SK-N-SH (cell line): ENCODE measurements at regions not wholly inside any gene's neighbourhood (a gene's known extent, or its start where the extent isn't known, plus 50 kb on each side); places are given as distances from the start of the nearest gene placed in this dataset.

Experiments
- CTCF ChIA-PET: fragments of 300-600, 350-600 bp; formaldehyde crosslinking; extraction: SDS; loops from one replicate; lab custom pipeline; 2021; lab: Yijun Ruan, JAX
- POLR2A ChIA-PET: fragments of 350-600 bp; sonication (Branson Sonifier 250); formaldehyde crosslinking; extraction: SDS; loops from one replicate; lab custom pipeline; 2020; ENCODE audit warnings: antibody characterized with exemption, inconsistent platforms; lab: Yijun Ruan, JAX
- DNase-seq: peaks from one replicate; pipeline ENCODE4 v3.0.0; 2012
- H2AFZ ChIP-seq: fragments of 200-600 bp; sonication (generic); 2 replicates; pipeline ENCODE4 v1.8.1; 2016; ENCODE audit warnings: antibody characterized with exemption, mild to moderate bottlenecking, low read depth
- H3F3A ChIP-seq: fragments of 200-600 bp; sonication (generic); replicated peaks from 2 replicates; pipeline ENCODE3; 2016; ENCODE audit warnings: antibody characterized with exemption, mild to moderate bottlenecking; ENCODE audit not compliant: insufficient read depth
- H3K27ac ChIP-seq, 2 experiments: fragments of 200-500 bp in 1 of 2; fragments of 200-600 bp in 1 of 2; sonication (Bioruptor generic) in 1 of 2; sonication (generic), shearing (Covaris generic) in 1 of 2; 2 replicates each; pipeline versions ENCODE4 v1.5.1 to v1.6.1; 2014 to 2016; ENCODE audit warnings: low read depth in 2 of 2, inconsistent platforms in 1 of 2, low read length in 1 of 2, mild to moderate bottlenecking in 1 of 2, mixed read lengths in 1 of 2
- H3K27me3 ChIP-seq: fragments of 200-600 bp; sonication (generic), shearing (Covaris generic); 2 replicates; pipeline ENCODE4 v1.6.1; 2016; ENCODE audit warnings: mixed run types; ENCODE audit not compliant: insufficient read depth
- H3K36me3 ChIP-seq, 2 experiments: fragments of 200-500 bp in 1 of 2; fragments of 200-600 bp in 1 of 2; sonication (Bioruptor generic) in 1 of 2; sonication (generic) in 1 of 2; replicated peaks in 1 of 2; 2 replicates each; pipeline versions ENCODE3 to v1.5.1; 2014 to 2016; ENCODE audit warnings: low read length in 1 of 2, mild to moderate bottlenecking in 1 of 2; ENCODE audit not compliant: insufficient read depth in 2 of 2, control insufficient read depth in 1 of 2
- H3K4me1 ChIP-seq, 2 experiments: fragments of 200-500 bp in 1 of 2; fragments of 200-600 bp in 1 of 2; sonication (Bioruptor generic) in 1 of 2; sonication (generic), shearing (Covaris generic) in 1 of 2; 2 replicates each; pipeline versions ENCODE4 v1.5.1 to v1.6.1; 2014 to 2016; ENCODE audit warnings: low read depth in 1 of 2, low read length in 1 of 2, mixed run types in 1 of 2; ENCODE audit not compliant: insufficient read depth in 2 of 2, control insufficient read depth in 1 of 2
- H3K4me2 ChIP-seq: fragments of 200-600 bp; sonication (generic), shearing (Covaris generic); 2 replicates; pipeline ENCODE4 v1.6.1; 2017; ENCODE audit warnings: mixed run types
- H3K4me3 ChIP-seq, 2 experiments: fragments of 200-500 bp in 1 of 2; fragments of 200-600 bp in 1 of 2; sonication (Bioruptor generic) in 1 of 2; sonication (generic), shearing (Covaris generic) in 1 of 2; 2 replicates each; pipeline versions ENCODE4 v1.5.1 to v1.8.1; 2014 to 2016; ENCODE audit warnings: low read depth in 2 of 2, inconsistent platforms in 1 of 2, low read length in 1 of 2, mild to moderate bottlenecking in 1 of 2, mixed read lengths in 1 of 2, moderate library complexity in 1 of 2
- H3K79me2 ChIP-seq: fragments of 200-600 bp; sonication (generic); 2 replicates; pipeline ENCODE4 v1.8.1; 2017; ENCODE audit warnings: mild to moderate bottlenecking; ENCODE audit not compliant: insufficient read depth
- H3K9ac ChIP-seq: fragments of 200-600 bp; sonication (generic); 2 replicates; pipeline ENCODE4 v1.6.1; 2017; ENCODE audit warnings: mixed run types
- H3K9me2 ChIP-seq: fragments of 200-600 bp; sonication (generic); 2 replicates; pipeline ENCODE4 v1.6.1; 2017; ENCODE audit warnings: mixed run types
- H3K9me3 ChIP-seq: fragments of 200-600 bp; sonication (generic); 2 replicates; pipeline ENCODE4 v1.6.1; 2017; ENCODE audit warnings: mixed run types, mild to moderate bottlenecking, moderate library complexity
- H4K20me1 ChIP-seq: fragments of 200-600 bp; sonication (generic); 2 replicates; pipeline ENCODE4 v1.6.1; 2017; ENCODE audit warnings: mild to moderate bottlenecking, mixed run types; ENCODE audit not compliant: insufficient read depth
- ELF1 ChIP-seq: IDR thresholded peaks from 2 replicates; pipeline ENCODE4 v1.4.0; 2012
- EZH2phosphoT487 ChIP-seq: fragments of 200-600 bp; sonication (generic); IDR thresholded peaks from 2 replicates; pipeline ENCODE4 v1.6.1; 2017; ENCODE audit warnings: low read depth, mixed run types, mild to moderate bottlenecking, antibody characterized with exemption, moderate library complexity, borderline replicate concordance
- FOSL2 ChIP-seq: IDR thresholded peaks from 2 replicates; pipeline ENCODE4 v1.4.0; 2012; ENCODE audit warnings: low read depth, mild to moderate bottlenecking, moderate library complexity, borderline replicate concordance
- GABPA ChIP-seq: IDR thresholded peaks from 2 replicates; pipeline ENCODE4 v1.4.0; 2012; ENCODE audit warnings: low read depth, mild to moderate bottlenecking
- JUND ChIP-seq: IDR thresholded peaks from 2 replicates; pipeline ENCODE4 v1.4.0; 2012
- MEF2A ChIP-seq: IDR thresholded peaks from 2 replicates; pipeline ENCODE4 v1.4.0; 2012; ENCODE audit warnings: low read depth, borderline replicate concordance
- MXI1 ChIP-seq: IDR thresholded peaks from 2 replicates; pipeline ENCODE4 v1.6.1; 2012; ENCODE audit warnings: mild to moderate bottlenecking, low read depth, low read length, improper control_type of control experiment
- NFIC ChIP-seq: IDR thresholded peaks from 2 replicates; pipeline ENCODE4 v1.4.0; 2012; ENCODE audit warnings: borderline replicate concordance
- NRF1 ChIP-seq: IDR thresholded peaks from 2 replicates; pipeline ENCODE4 v1.6.1; 2012; ENCODE audit warnings: low read depth, mild to moderate bottlenecking, low read length
- RXRA ChIP-seq: IDR thresholded peaks from 2 replicates; pipeline ENCODE4 v1.4.0; 2012; ENCODE audit warnings: low read depth, mild to moderate bottlenecking, borderline replicate concordance
- SIN3A ChIP-seq: IDR thresholded peaks from 2 replicates; pipeline ENCODE4 v1.6.1; 2012; ENCODE audit warnings: low read depth, mild to moderate bottlenecking, low read length, moderate library complexity, borderline replicate concordance
- SMC3 ChIP-seq: IDR thresholded peaks from 2 replicates; pipeline ENCODE4 v1.6.1; 2012; ENCODE audit warnings: low read depth, low read length, improper control_type of control experiment
- TCF12 ChIP-seq: IDR thresholded peaks from 2 replicates; pipeline ENCODE4 v1.4.0; 2012
- TEAD4 ChIP-seq: IDR thresholded peaks from 2 replicates; pipeline ENCODE4 v1.4.0; 2012; ENCODE audit warnings: mild to moderate bottlenecking, borderline replicate concordance; ENCODE audit not compliant: insufficient read depth
- ZBTB33 ChIP-seq: IDR thresholded peaks from 2 replicates; pipeline ENCODE4 v1.4.0; 2012; ENCODE audit warnings: low read depth, borderline replicate concordance
- WGBS: methylation state at CpG from one replicate; pipeline ENCODE4 v1.1.6; 2017; ENCODE audit warnings: low lambda C conversion rate; 5-methylcytosine and 5-hydroxymethylcytosine counted together
- TF ChIP-seq, protein P1 (sequence below): IDR thresholded peaks from 2 replicates; pipeline ENCODE4 v1.6.1; 2012; ENCODE audit warnings: mild to moderate bottlenecking, low read depth, low read length, moderate library complexity
- TF ChIP-seq, protein P2 (sequence below): fragments of 200-600 bp; sonication (generic); IDR thresholded peaks from 2 replicates; pipeline ENCODE4 v1.6.1; 2017; ENCODE audit warnings: antibody characterized with exemption, mild to moderate bottlenecking, moderate library complexity
- TF ChIP-seq, protein P3 (sequence below): IDR thresholded peaks from 2 replicates; pipeline ENCODE4; 2012

DNA sequence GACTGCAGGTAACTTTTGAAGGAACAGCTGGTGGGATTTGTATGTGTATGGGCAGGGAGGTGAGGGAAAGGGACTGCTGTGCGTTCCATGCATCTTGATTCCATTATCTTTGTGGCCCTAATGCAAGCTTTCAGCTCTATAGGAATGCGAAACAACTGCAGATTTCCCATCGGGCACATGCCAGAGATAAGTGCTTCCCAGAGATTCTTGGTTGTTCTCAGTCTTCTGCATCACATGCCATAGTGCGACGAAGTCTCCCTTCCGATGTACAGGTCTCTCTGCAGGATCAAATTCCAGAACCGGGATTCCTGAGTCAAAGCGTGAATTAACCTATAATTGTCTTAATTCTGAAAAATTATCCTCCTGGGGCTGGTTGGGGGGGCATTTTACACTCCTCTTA is 72.6 kb upstream of the NSMCE3 start:
- Histone ChIP-seq H3F3A (no peaks in the 10 kb centered on the region), H4K20me1 (no peaks in the 10 kb centered on the region), H3K9ac (no peak overlapping the region), H2AFZ (no peak overlapping the region), H3K27ac (no peak overlapping the region), H3K27me3 (no peaks in the 10 kb centered on the region), H3K36me3 (no peaks in the 10 kb centered on the region), H3K9me3 (no peaks in the 10 kb centered on the region), H3K79me2 (no peaks in the 10 kb centered on the region), H3K4me3 (no peak overlapping the region), H3K4me2 (no peak overlapping the region), H3K9me2 (no peaks in the 10 kb centered on the region), H3K4me1 (peaks cover 0 to 8% of the 10 kb centered on the region in 2 experiments; a peak in 1 of 4 replicates)
- WGBS, result 65% methylated on average over 8 of the region's 8 CpGs
- ChIA-PET CTCF (interaction anchor here (1.2 kb wide), 1 partner anchor 30 kb away, joined by 3 read pairs; no protein-coding TSS in a partner anchor), POLR2A (no interaction called here)
- DNase-seq, result no peak
- TF ChIP-seq TCF12 (no peak), NRF1 (no peak), ELF1 (no peak), RXRA (no peak)

- Histone ChIP-seq H3K79me2 (no peaks in the 10 kb centered on the region), H3F3A (no peaks in the 10 kb centered on the region), H3K9me2 (no peaks in the 10 kb centered on the region), H3K4me2 (no peak overlapping the region), H2AFZ (no peak overlapping the region), H3K27ac (no peak overlapping the region), H3K4me1 (no peaks in the 10 kb centered on the region; a peak in 1 of 4 replicates), H4K20me1 (no peaks in the 10 kb centered on the region), H3K36me3 (no peaks in the 10 kb centered on the region), H3K4me3 (no peak overlapping the region), H3K27me3 (no peaks in the 10 kb centered on the region), H3K9me3 (no peaks in the 10 kb centered on the region), H3K9ac (no peak overlapping the region)
- ChIA-PET POLR2A (no interaction called here), CTCF (no interaction called here)
- no peak for DNase-seq
- 24% methylated on average over 6 of the region's 6 CpGs for WGBS
- TF ChIP-seq, protein P1, sequence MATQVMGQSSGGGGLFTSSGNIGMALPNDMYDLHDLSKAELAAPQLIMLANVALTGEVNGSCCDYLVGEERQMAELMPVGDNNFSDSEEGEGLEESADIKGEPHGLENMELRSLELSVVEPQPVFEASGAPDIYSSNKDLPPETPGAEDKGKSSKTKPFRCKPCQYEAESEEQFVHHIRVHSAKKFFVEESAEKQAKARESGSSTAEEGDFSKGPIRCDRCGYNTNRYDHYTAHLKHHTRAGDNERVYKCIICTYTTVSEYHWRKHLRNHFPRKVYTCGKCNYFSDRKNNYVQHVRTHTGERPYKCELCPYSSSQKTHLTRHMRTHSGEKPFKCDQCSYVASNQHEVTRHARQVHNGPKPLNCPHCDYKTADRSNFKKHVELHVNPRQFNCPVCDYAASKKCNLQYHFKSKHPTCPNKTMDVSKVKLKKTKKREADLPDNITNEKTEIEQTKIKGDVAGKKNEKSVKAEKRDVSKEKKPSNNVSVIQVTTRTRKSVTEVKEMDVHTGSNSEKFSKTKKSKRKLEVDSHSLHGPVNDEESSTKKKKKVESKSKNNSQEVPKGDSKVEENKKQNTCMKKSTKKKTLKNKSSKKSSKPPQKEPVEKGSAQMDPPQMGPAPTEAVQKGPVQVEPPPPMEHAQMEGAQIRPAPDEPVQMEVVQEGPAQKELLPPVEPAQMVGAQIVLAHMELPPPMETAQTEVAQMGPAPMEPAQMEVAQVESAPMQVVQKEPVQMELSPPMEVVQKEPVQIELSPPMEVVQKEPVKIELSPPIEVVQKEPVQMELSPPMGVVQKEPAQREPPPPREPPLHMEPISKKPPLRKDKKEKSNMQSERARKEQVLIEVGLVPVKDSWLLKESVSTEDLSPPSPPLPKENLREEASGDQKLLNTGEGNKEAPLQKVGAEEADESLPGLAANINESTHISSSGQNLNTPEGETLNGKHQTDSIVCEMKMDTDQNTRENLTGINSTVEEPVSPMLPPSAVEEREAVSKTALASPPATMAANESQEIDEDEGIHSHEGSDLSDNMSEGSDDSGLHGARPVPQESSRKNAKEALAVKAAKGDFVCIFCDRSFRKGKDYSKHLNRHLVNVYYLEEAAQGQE, result no peak
- TF ChIP-seq NRF1 (no peak), MXI1 (no peak), EZH2phosphoT487 (no peak), GABPA (no peak), FOSL2 (no peak), JUND (no peak), SMC3 (no peak), ZBTB33 (no peak), NFIC (no peak), TEAD4 (no peak), SIN3A (no peak), MEF2A (no peak)
- TF ChIP-seq, protein P2, sequence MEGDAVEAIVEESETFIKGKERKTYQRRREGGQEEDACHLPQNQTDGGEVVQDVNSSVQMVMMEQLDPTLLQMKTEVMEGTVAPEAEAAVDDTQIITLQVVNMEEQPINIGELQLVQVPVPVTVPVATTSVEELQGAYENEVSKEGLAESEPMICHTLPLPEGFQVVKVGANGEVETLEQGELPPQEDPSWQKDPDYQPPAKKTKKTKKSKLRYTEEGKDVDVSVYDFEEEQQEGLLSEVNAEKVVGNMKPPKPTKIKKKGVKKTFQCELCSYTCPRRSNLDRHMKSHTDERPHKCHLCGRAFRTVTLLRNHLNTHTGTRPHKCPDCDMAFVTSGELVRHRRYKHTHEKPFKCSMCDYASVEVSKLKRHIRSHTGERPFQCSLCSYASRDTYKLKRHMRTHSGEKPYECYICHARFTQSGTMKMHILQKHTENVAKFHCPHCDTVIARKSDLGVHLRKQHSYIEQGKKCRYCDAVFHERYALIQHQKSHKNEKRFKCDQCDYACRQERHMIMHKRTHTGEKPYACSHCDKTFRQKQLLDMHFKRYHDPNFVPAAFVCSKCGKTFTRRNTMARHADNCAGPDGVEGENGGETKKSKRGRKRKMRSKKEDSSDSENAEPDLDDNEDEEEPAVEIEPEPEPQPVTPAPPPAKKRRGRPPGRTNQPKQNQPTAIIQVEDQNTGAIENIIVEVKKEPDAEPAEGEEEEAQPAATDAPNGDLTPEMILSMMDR, result no peak
- TF ChIP-seq, protein P3, sequence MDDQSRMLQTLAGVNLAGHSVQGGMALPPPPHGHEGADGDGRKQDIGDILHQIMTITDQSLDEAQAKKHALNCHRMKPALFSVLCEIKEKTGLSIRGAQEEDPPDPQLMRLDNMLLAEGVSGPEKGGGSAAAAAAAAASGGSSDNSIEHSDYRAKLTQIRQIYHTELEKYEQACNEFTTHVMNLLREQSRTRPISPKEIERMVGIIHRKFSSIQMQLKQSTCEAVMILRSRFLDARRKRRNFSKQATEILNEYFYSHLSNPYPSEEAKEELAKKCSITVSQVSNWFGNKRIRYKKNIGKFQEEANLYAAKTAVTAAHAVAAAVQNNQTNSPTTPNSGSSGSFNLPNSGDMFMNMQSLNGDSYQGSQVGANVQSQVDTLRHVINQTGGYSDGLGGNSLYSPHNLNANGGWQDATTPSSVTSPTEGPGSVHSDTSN, result no peak
These were observed 67.7 kb upstream of the NSMCE3 start for GRCh38 chr15:29337156-29337959.
